ENCODE measurements at regions not wholly inside any gene's neighbourhood (a gene's known extent, or its start where the extent isn't known, plus 50 kb on each side); places are given as distances from the start of the nearest gene placed in this dataset.
"Not testable (repeated sequence)": the region's sequence is repeated elsewhere in the genome, so short reads cannot be mapped to it uniquely, and the experiment has no call there.

GRCh38 chr3:161599697-161600096, 103.1 kb downstream of the OTOL1 start:
- ChIA-PET POLR2A (no interaction called here), CTCF (no interaction called here)

- ChIA-PET CTCF (no interaction called here), POLR2A (no interaction called here)
Observed at GRCh38 chr3:161600173-161600572, 103.6 kb downstream of the OTOL1 start.

GRCh38 chr3:161602475-161602874, 105.9 kb downstream of the OTOL1 start:
- ChIA-PET CTCF (no interaction called here), POLR2A (interaction anchor here (0.6 kb wide), 2 partner anchors 49 to 906 kb away, joined by 3 to 4 read pairs; no protein-coding TSS in a partner anchor)

- ChIA-PET CTCF (no interaction called here), POLR2A (interaction anchor here (0.6 kb wide), 2 partner anchors 50 to 906 kb away, joined by 3 to 4 read pairs; no protein-coding TSS in a partner anchor)
Observed at GRCh38 chr3:161602918-161603317, 106.3 kb downstream of the OTOL1 start.

- POLR2A ChIA-PET: no interaction called here
- CTCF ChIA-PET: no interaction called here
Observed at GRCh38 chr3:161607056-161607455, 110.4 kb downstream of the OTOL1 start.

GRCh38 chr3:161619351-161619750, 122.7 kb downstream of the OTOL1 start:
- POLR2A ChIA-PET: no interaction called here
- CTCF ChIA-PET: no interaction called here

- POLR2A ChIA-PET: no interaction called here
Observed at GRCh38 chr3:161630794-161631193, 134.2 kb downstream of the OTOL1 start.

GRCh38 chr3:161631536-161631935, 134.9 kb downstream of the OTOL1 start:
- ChIA-PET CTCF (no interaction called here), POLR2A (no interaction called here)

More at GRCh38 chr3:161630794-161631193, 134.2 kb downstream of the OTOL1 start:
- CTCF ChIA-PET: no interaction called here

GRCh38 chr3:161637559-161637958, 141.0 kb downstream of the OTOL1 start:
- POLR2A ChIA-PET: no interaction called here

GRCh38 chr3:161639095-161639494, 142.5 kb downstream of the OTOL1 start:
- CTCF ChIA-PET, POLR2A ChIA-PET: not testable (repeated sequence)

More at GRCh38 chr3:161637559-161637958, 141.0 kb downstream of the OTOL1 start:
- CTCF ChIA-PET: no interaction called here

- ChIA-PET CTCF (no interaction called here), POLR2A (no interaction called here)
Observed at GRCh38 chr3:161640181-161640580, 143.6 kb downstream of the OTOL1 start.

- ChIA-PET POLR2A (no interaction called here), CTCF (no interaction called here)
Observed at GRCh38 chr3:161641287-161641686, 144.7 kb downstream of the OTOL1 start.

GRCh38 chr3:161644891-161645635, 148.5 kb downstream of the OTOL1 start:
- ChIA-PET CTCF (no interaction called here), POLR2A (no interaction called here)

GRCh38 chr3:161647936-161648470, 151.4 kb downstream of the OTOL1 start:
- POLR2A ChIA-PET: no interaction called here
- CTCF ChIA-PET: no interaction called here

GRCh38 chr3:161649900-161650484, 153.4 kb downstream of the OTOL1 start:
- POLR2A ChIA-PET: no interaction called here
- CTCF ChIA-PET: no interaction called here

GRCh38 chr3:161657786-161658185, 161.2 kb downstream of the OTOL1 start:
- ChIA-PET POLR2A (no interaction called here), CTCF (no interaction called here)

GRCh38 chr3:161671141-161671540, 174.5 kb downstream of the OTOL1 start:
- POLR2A ChIA-PET: no interaction called here
- CTCF ChIA-PET: no interaction called here

- CTCF ChIA-PET: no interaction called here
- POLR2A ChIA-PET: no interaction called here
Observed at GRCh38 chr3:161672478-161672877, 175.9 kb downstream of the OTOL1 start.

- ChIA-PET CTCF (no interaction called here), POLR2A (no interaction called here)
Observed at GRCh38 chr3:161673866-161674265, 177.3 kb downstream of the OTOL1 start.

- CTCF ChIA-PET: no interaction called here
- POLR2A ChIA-PET: no interaction called here
Observed at GRCh38 chr3:161674402-161674801, 177.8 kb downstream of the OTOL1 start.

- POLR2A ChIA-PET, CTCF ChIA-PET: not testable (repeated sequence)
Observed at GRCh38 chr3:161681831-161682230, 185.2 kb downstream of the OTOL1 start.

GRCh38 chr3:161682715-161683114, 186.1 kb downstream of the OTOL1 start:
- CTCF ChIA-PET: no interaction called here
- POLR2A ChIA-PET: no interaction called here
